Fibroblast of skin of abdomen (primary cell): ENCODE measurements at regions not wholly inside any gene's neighbourhood (a gene's known extent, or its start where the extent isn't known, plus 50 kb on each side); places are given as distances from the start of the nearest gene placed in this dataset.
"Not testable (repeated sequence)": the region's sequence is repeated elsewhere in the genome, so short reads cannot be mapped to it uniquely, and the experiment has no call there.

Experiments
- DNase-seq: peaks from one replicate; pipeline ENCODE4 v3.0.0-alpha.2; 2013

GRCh38 chr10:35834877-35835494 is 192.9 kb upstream of the FZD8 start:
- DNase-seq, result no peak

GRCh38 chr10:35827783-35828182 is 185.7 kb upstream of the FZD8 start:
- no peak for DNase-seq

GRCh38 chr10:35824704-35825103 is 182.6 kb upstream of the FZD8 start:
- no peak for DNase-seq

GRCh38 chr10:35822316-35822715 is 180.2 kb upstream of the FZD8 start:
- DNase-seq, result peak; percentile 48

GRCh38 chr10:35821339-35821911 is 179.3 kb upstream of the FZD8 start:
- DNase-seq, result peak; percentile 38

- DNase-seq, result no peak
These were observed 177.6 kb upstream of the FZD8 start for GRCh38 chr10:35819736-35820135.

GRCh38 chr10:35819011-35819410 is 176.9 kb upstream of the FZD8 start:
- DNase-seq, result no peak

- not testable (repeated sequence) for DNase-seq
These were observed 175.0 kb upstream of the FZD8 start for GRCh38 chr10:35817109-35817508.

- DNase-seq, result no peak
These were observed 171.1 kb upstream of the FZD8 start for GRCh38 chr10:35813219-35813618.

- DNase-seq, result no peak
These were observed 166.2 kb upstream of the FZD8 start for GRCh38 chr10:35808344-35808743.

GRCh38 chr10:35803046-35803445 is 160.9 kb upstream of the FZD8 start:
- DNase-seq, result no peak

- DNase-seq, result no peak
These were observed 155.1 kb upstream of the FZD8 start for GRCh38 chr10:35797187-35797586.

- DNase-seq, result peak; percentile 24
These were observed 153.2 kb upstream of the FZD8 start for GRCh38 chr10:35795131-35795824.

- DNase-seq, result no peak
These were observed 152.6 kb upstream of the FZD8 start for GRCh38 chr10:35794703-35795102.

GRCh38 chr10:35792291-35792690 is 150.2 kb upstream of the FZD8 start:
- DNase-seq, result no peak

GRCh38 chr10:35789996-35790395 is 147.9 kb upstream of the FZD8 start:
- DNase-seq, result peak; percentile 64

- DNase-seq, result no peak
These were observed 142.7 kb upstream of the FZD8 start for GRCh38 chr10:35784751-35785150.

GRCh38 chr10:35783305-35783838 is 141.3 kb upstream of the FZD8 start:
- peak; percentile 27 for DNase-seq

- DNase-seq, result peak; percentile 11
These were observed 139.5 kb upstream of the FZD8 start for GRCh38 chr10:35781643-35782035.

GRCh38 chr10:35780970-35781642 is 139.0 kb upstream of the FZD8 start:
- DNase-seq, result no peak

- no peak for DNase-seq
These were observed 136.2 kb upstream of the FZD8 start for GRCh38 chr10:35778306-35778705.

GRCh38 chr10:35776557-35776956 is 134.5 kb upstream of the FZD8 start:
- not testable (repeated sequence) for DNase-seq

GRCh38 chr10:35774109-35774508 is 132.0 kb upstream of the FZD8 start:
- DNase-seq, result no peak
